ENCODE measurements at regions not wholly inside any gene's neighbourhood (a gene's known extent, or its start where the extent isn't known, plus 50 kb on each side); places are given as distances from the start of the nearest gene placed in this dataset.
"Not testable (repeated sequence)": the region's sequence is repeated elsewhere in the genome, so short reads cannot be mapped to it uniquely, and the experiment has no call there.

- DNase-seq: not testable (repeated sequence)
Observed at GRCh38 chr12:131624756-131625501, 86.0 kb upstream of the SFSWAP start.

- not testable (repeated sequence) for DNase-seq
Observed at GRCh38 chr12:131625966-131626722, 84.7 kb upstream of the SFSWAP start.

- not testable (repeated sequence) for DNase-seq
Observed at GRCh38 chr12:131627151-131628022, 83.5 kb upstream of the SFSWAP start.

- no peak for DNase-seq
Observed at GRCh38 chr12:131628023-131628740, 82.7 kb upstream of the SFSWAP start.

- DNase-seq: no peak
Observed at GRCh38 chr12:131628766-131629448, 82.0 kb upstream of the SFSWAP start.

- DNase-seq: no peak
Observed at GRCh38 chr12:131631230-131631629, 79.7 kb upstream of the SFSWAP start.

GRCh38 chr12:131631889-131632651 is 78.8 kb upstream of the SFSWAP start:
- not testable (repeated sequence) for DNase-seq

GRCh38 chr12:131632652-131633023 is 78.3 kb upstream of the SFSWAP start:
- DNase-seq: not testable (repeated sequence)

GRCh38 chr12:131633610-131634009 is 77.3 kb upstream of the SFSWAP start:
- not testable (repeated sequence) for DNase-seq

- no peak for DNase-seq
Observed at GRCh38 chr12:131634037-131634436, 76.9 kb upstream of the SFSWAP start.

- not testable (repeated sequence) for DNase-seq
Observed at GRCh38 chr12:131635012-131635411, 75.9 kb upstream of the SFSWAP start.

GRCh38 chr12:131635491-131636122 is 75.3 kb upstream of the SFSWAP start:
- no peak for DNase-seq

GRCh38 chr12:131636266-131636665 is 74.6 kb upstream of the SFSWAP start:
- DNase-seq: no peak

GRCh38 chr12:131636940-131637750 is 73.7 kb upstream of the SFSWAP start:
- no peak for DNase-seq

- DNase-seq: no peak
Observed at GRCh38 chr12:131637986-131638385, 72.9 kb upstream of the SFSWAP start.

GRCh38 chr12:131639270-131639940 is 71.5 kb upstream of the SFSWAP start:
- DNase-seq: no peak

GRCh38 chr12:131640525-131640924 is 70.4 kb upstream of the SFSWAP start:
- DNase-seq: no peak

- DNase-seq: no peak
Observed at GRCh38 chr12:131641315-131641714, 69.6 kb upstream of the SFSWAP start.

- DNase-seq: no peak
Observed at GRCh38 chr12:131642101-131642540, 68.8 kb upstream of the SFSWAP start.
